Hepatocyte (in vitro differentiated cells): ENCODE measurements at regions not wholly inside any gene's neighbourhood (a gene's known extent, or its start where the extent isn't known, plus 50 kb on each side); places are given as distances from the start of the nearest gene placed in this dataset.

ENCODE experiments used
- DNase-seq: peaks from one replicate; pipeline ENCODE4 v3.0.0-alpha.2; 2016; ENCODE audit warnings: low spot score
- H2AFZ ChIP-seq: fragments of 200-600 bp; sonication (generic); 2 replicates; pipeline ENCODE4 v1.6.0; 2016; ENCODE audit warnings: antibody characterized with exemption, mild to moderate bottlenecking
- H3K27ac ChIP-seq: fragments of 200-600 bp; sonication (generic); 2 replicates; pipeline ENCODE4 v1.5.1; 2016; ENCODE audit warnings: mild to moderate bottlenecking
- H3K27me3 ChIP-seq: fragments of 200-600 bp; sonication (generic); 2 replicates; pipeline ENCODE4 v1.6.1; 2016
- H3K36me3 ChIP-seq: fragments of 200-600 bp; sonication (generic); replicated peaks from 2 replicates; pipeline ENCODE4 v1.5.1; 2016; ENCODE audit warnings: low read depth; ENCODE audit not compliant: insufficient read depth
- H3K4me1 ChIP-seq: fragments of 200-600 bp; sonication (generic); 2 replicates; pipeline ENCODE4 v1.5.1; 2016; ENCODE audit warnings: mild to moderate bottlenecking, moderate library complexity; ENCODE audit not compliant: insufficient read depth
- H3K4me2 ChIP-seq: fragments of 200-600 bp; sonication (generic); 2 replicates; pipeline ENCODE4 v1.6.0; 2016
- H3K4me3 ChIP-seq: fragments of 200-600 bp; sonication (generic); 2 replicates; pipeline ENCODE4 v1.5.1; 2016; ENCODE audit warnings: mild to moderate bottlenecking
- H3K79me2 ChIP-seq: fragments of 200-600 bp; sonication (generic); 2 replicates; pipeline ENCODE4 v1.6.0; 2017; ENCODE audit warnings: mild to moderate bottlenecking
- H3K9me2 ChIP-seq: fragments of 200-600 bp; sonication (generic); replicated peaks from 2 replicates; pipeline ENCODE4 v1.6.0; 2017; ENCODE audit warnings: mild to moderate bottlenecking; ENCODE audit not compliant: insufficient read depth
- H3K9me3 ChIP-seq: fragments of 200-600 bp; sonication (generic); 2 replicates; pipeline ENCODE4 v1.5.1; 2016; ENCODE audit warnings: low read depth, mild to moderate bottlenecking
- H4K20me1 ChIP-seq: fragments of 200-600 bp; sonication (generic); 2 replicates; pipeline ENCODE4 v1.6.0; 2016; ENCODE audit warnings: mild to moderate bottlenecking; ENCODE audit not compliant: insufficient read depth, poor library complexity, severe bottlenecking
- CTCF ChIP-seq: fragments of 200-600 bp; sonication (generic); IDR thresholded peaks from 2 replicates; pipeline ENCODE4 v1.5.1; 2016; ENCODE audit warnings: antibody characterized with exemption, mild to moderate bottlenecking; ENCODE audit not compliant: poor library complexity
- EZH2 ChIP-seq: fragments of 200-600 bp; sonication (generic); IDR thresholded peaks from 2 replicates; pipeline ENCODE4 v1.6.1; 2016; ENCODE audit warnings: antibody characterized with exemption, mild to moderate bottlenecking, borderline replicate concordance
- EZH2phosphoT487 ChIP-seq: fragments of 200-600 bp; sonication (generic); IDR thresholded peaks from one replicate; pipeline ENCODE4 v1.6.1; 2018; ENCODE audit warnings: antibody characterized with exemption, mild to moderate bottlenecking, low read depth, moderate library complexity; ENCODE audit not compliant: unreplicated experiment, severe bottlenecking
- WGBS: methylation state at CpG from one replicate; pipeline ENCODE4 v1.1.6; 2016; ENCODE audit warnings: low lambda C conversion rate; ENCODE audit errors: missing lambda C conversion rate; 5-methylcytosine and 5-hydroxymethylcytosine counted together

GRCh38 chrX:45722471-45722870 lies 521.8 kb upstream of the DIPK2B start:
- no peak overlapping the region for H2AFZ ChIP-seq
- no peak overlapping the region for H3K4me2 ChIP-seq
- no peak overlapping the region for H3K4me3 ChIP-seq
- no peaks in the 10 kb centered on the region for H3K9me3 ChIP-seq
- H3K36me3 ChIP-seq = no peaks in the 10 kb centered on the region
- H3K27me3 ChIP-seq = no peaks in the 10 kb centered on the region
- H4K20me1 ChIP-seq = no peaks in the 10 kb centered on the region
- TF ChIP-seq EZH2phosphoT487 (no peak), EZH2 (no peak), CTCF (no peak)
- no peak overlapping the region for H3K27ac ChIP-seq
- no peak for DNase-seq
- H3K79me2 ChIP-seq = no peaks in the 10 kb centered on the region
- WGBS = 80% methylated on average over 3 of the region's 3 CpGs
- H3K4me1 ChIP-seq = no peaks in the 10 kb centered on the region
- no peaks in the 10 kb centered on the region for H3K9me2 ChIP-seq

- Histone ChIP-seq H3K9me2 (no peaks in the 10 kb centered on the region), H3K4me3 (no peak overlapping the region), H3K36me3 (no peaks in the 10 kb centered on the region), H3K27me3 (no peaks in the 10 kb centered on the region), H3K4me1 (no peaks in the 10 kb centered on the region), H3K9me3 (no peaks in the 10 kb centered on the region), H2AFZ (no peak overlapping the region), H4K20me1 (no peaks in the 10 kb centered on the region), H3K4me2 (no peak overlapping the region), H3K27ac (no peak overlapping the region), H3K79me2 (no peaks in the 10 kb centered on the region)
- TF ChIP-seq EZH2 = no peak
- TF ChIP-seq EZH2phosphoT487 = no peak
- TF ChIP-seq CTCF = no peak
- WGBS = 74% methylated on average over 4 of the region's 4 CpGs
- no peak for DNase-seq
Observed at GRCh38 chrX:45719751-45720501, 519.2 kb upstream of the DIPK2B start.

DNA sequence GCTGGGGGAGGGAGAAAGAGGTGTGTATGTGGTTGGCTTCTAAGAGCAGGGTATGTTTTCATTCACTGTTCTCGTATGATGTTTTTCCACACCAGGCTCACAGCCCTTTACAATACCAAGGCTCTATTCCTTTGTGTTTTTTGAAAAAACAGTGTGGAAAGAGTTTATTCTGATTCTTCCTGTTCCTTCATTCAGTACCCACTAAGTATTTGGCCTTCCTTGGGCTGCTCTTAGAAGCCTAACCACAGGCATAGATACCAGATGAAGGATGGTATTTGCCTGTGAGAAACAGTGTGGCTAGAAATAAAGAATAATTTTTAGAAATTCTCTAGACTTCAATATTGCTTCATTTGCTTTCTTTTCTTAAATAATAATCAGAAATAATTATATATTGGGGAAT lies 518.0 kb upstream of the DIPK2B start:
- Histone ChIP-seq H3K4me3 (no peak overlapping the region), H3K4me2 (no peak overlapping the region), H3K9me2 (no peaks in the 10 kb centered on the region), H3K27me3 (no peaks in the 10 kb centered on the region), H3K4me1 (no peaks in the 10 kb centered on the region), H3K27ac (no peak overlapping the region), H4K20me1 (no peaks in the 10 kb centered on the region), H3K79me2 (no peaks in the 10 kb centered on the region), H3K9me3 (no peaks in the 10 kb centered on the region), H2AFZ (no peak overlapping the region), H3K36me3 (no peaks in the 10 kb centered on the region)
- TF ChIP-seq CTCF (no peak), EZH2 (no peak), EZH2phosphoT487 (no peak)
- no peak for DNase-seq
- 75% methylated on average over 1 of the region's 1 CpG for WGBS

- no peaks in the 10 kb centered on the region for H3K36me3 ChIP-seq
- no peak for DNase-seq
- TF ChIP-seq CTCF (no peak), EZH2 (no peak), EZH2phosphoT487 (no peak)
- no peaks in the 10 kb centered on the region for H4K20me1 ChIP-seq
- WGBS = 48% methylated on average over 3 of the region's 3 CpGs
- H3K27ac ChIP-seq = no peak overlapping the region
- no peaks in the 10 kb centered on the region for H3K79me2 ChIP-seq
- no peaks in the 10 kb centered on the region for H3K9me2 ChIP-seq
- H3K4me3 ChIP-seq = no peak overlapping the region
- no peaks in the 10 kb centered on the region for H3K4me1 ChIP-seq
- H3K4me2 ChIP-seq = no peak overlapping the region
- no peaks in the 10 kb centered on the region for H3K27me3 ChIP-seq
- no peak overlapping the region for H2AFZ ChIP-seq
- H3K9me3 ChIP-seq = no peaks in the 10 kb centered on the region
Observed at GRCh38 chrX:45716750-45717149, 516.1 kb upstream of the DIPK2B start.
